Neuronal stem cell (in vitro differentiated cells): ENCODE measurements at regions not wholly inside any gene's neighbourhood (a gene's known extent, or its start where the extent isn't known, plus 50 kb on each side); places are given as distances from the start of the nearest gene placed in this dataset.

ENCODE experiments used
- DNase-seq: peaks from one replicate; pipeline ENCODE4 v3.0.0-alpha.2; 2013; ENCODE audit warnings: low spot score
- H2AFZ ChIP-seq: one replicate; pipeline ENCODE4 v1.6.1; 2013; ENCODE audit warnings: mild to moderate bottlenecking, low read length, inconsistent platforms
- H2AK5ac ChIP-seq: 2 replicates; pipeline ENCODE4 v1.6.1; 2013; ENCODE audit warnings: low read depth, mild to moderate bottlenecking, inconsistent platforms, low read length, moderate library complexity, mixed read lengths
- H2BK120ac ChIP-seq: 2 replicates; pipeline ENCODE4 v1.6.1; 2013; ENCODE audit warnings: low read depth, mild to moderate bottlenecking, inconsistent platforms, low read length, moderate library complexity, mixed read lengths
- H2BK12ac ChIP-seq: one replicate; pipeline ENCODE4 v1.6.1; 2013; ENCODE audit warnings: low read length, inconsistent platforms
- H2BK15ac ChIP-seq: 2 replicates; pipeline ENCODE4 v1.6.1; 2013; ENCODE audit warnings: mild to moderate bottlenecking, low read length, inconsistent platforms, mixed read lengths
- H2BK5ac ChIP-seq: one replicate; pipeline ENCODE4 v1.6.1; 2013; ENCODE audit warnings: inconsistent platforms, mild to moderate bottlenecking, low read length, moderate library complexity
- H3K14ac ChIP-seq: one replicate; pipeline ENCODE4 v1.6.1; 2013; ENCODE audit warnings: low read length, inconsistent platforms
- H3K18ac ChIP-seq: 2 replicates; pipeline ENCODE4 v1.6.1; 2013; ENCODE audit warnings: low read length, inconsistent platforms
- H3K23ac ChIP-seq: 2 replicates; pipeline ENCODE4 v1.6.1; 2013; ENCODE audit warnings: low read depth, mild to moderate bottlenecking, mixed read lengths, low read length, inconsistent platforms; ENCODE audit not compliant: poor library complexity
- H3K27ac ChIP-seq: replicated peaks from 3 replicates; pipeline ENCODE4 v1.5.1; 2013; ENCODE audit warnings: low read length, inconsistent platforms
- H3K27me3 ChIP-seq, 3 experiments: 2 replicates each; pipeline ENCODE4 v1.6.1; 2013; ENCODE audit warnings: low read length in 3 of 3, mild to moderate bottlenecking in 2 of 3, inconsistent platforms in 1 of 3, low read depth in 1 of 3, mixed read lengths in 1 of 3, moderate library complexity in 1 of 3; ENCODE audit not compliant: control insufficient read depth in 3 of 3, insufficient read depth in 3 of 3
- H3K36me3 ChIP-seq, 2 donors: replicated peaks in 1 of 2; 2 replicates each; pipeline ENCODE4 v1.6.1; 2013; ENCODE audit warnings: low read length in 2 of 2; ENCODE audit not compliant: control insufficient read depth in 2 of 2, insufficient read depth in 2 of 2
- H3K4ac ChIP-seq: 2 replicates; pipeline ENCODE4 v1.6.1; 2013; ENCODE audit warnings: inconsistent platforms, mild to moderate bottlenecking, low read length, moderate library complexity
- H3K4me1 ChIP-seq, 2 donors: 1 replicate in 1 of 2; 2 replicates in 1 of 2; pipeline ENCODE4 v1.6.1; 2013; ENCODE audit warnings: low read length in 2 of 2, low read depth in 1 of 2; ENCODE audit not compliant: control insufficient read depth in 2 of 2, insufficient read depth in 1 of 2
- H3K4me2 ChIP-seq: one replicate; pipeline ENCODE4 v1.6.1; 2013; ENCODE audit warnings: mild to moderate bottlenecking, low read length, inconsistent platforms; ENCODE audit not compliant: insufficient read depth, poor library complexity, severe bottlenecking
- H3K4me3 ChIP-seq, 2 donors: 2 replicates each; pipeline ENCODE4 v1.5.1; 2013; ENCODE audit warnings: low read length in 2 of 2, mild to moderate bottlenecking in 2 of 2, inconsistent platforms in 1 of 2, moderate library complexity in 1 of 2
- H3K79me1 ChIP-seq: one replicate; pipeline ENCODE4 v1.6.1; 2013; ENCODE audit warnings: low read depth, mild to moderate bottlenecking, inconsistent platforms, low read length, moderate library complexity
- H3K9ac ChIP-seq: one replicate; pipeline ENCODE4 v1.6.1; 2013; ENCODE audit warnings: mild to moderate bottlenecking, low read depth, low read length, inconsistent platforms; ENCODE audit not compliant: poor library complexity
- H3K9me3 ChIP-seq, 2 donors: replicated peaks in 1 of 2; 2 replicates each; pipeline versions ENCODE3 to v1.6.1; 2013; ENCODE audit warnings: low read length in 2 of 2, mild to moderate bottlenecking in 2 of 2, inconsistent platforms in 1 of 2, low read depth in 1 of 2, mixed read lengths in 1 of 2, moderate library complexity in 1 of 2; ENCODE audit not compliant: control insufficient read depth in 2 of 2, insufficient read depth in 1 of 2
- H4K8ac ChIP-seq: one replicate; pipeline ENCODE4 v1.6.1; 2013; ENCODE audit warnings: low read depth, mild to moderate bottlenecking, inconsistent platforms, low read length, moderate library complexity
- H4K91ac ChIP-seq: one replicate; pipeline ENCODE4 v1.6.1; 2013; ENCODE audit warnings: low read length, low read depth, mild to moderate bottlenecking, inconsistent platforms; ENCODE audit not compliant: poor library complexity
- WGBS, 2 donors: extraction: QIAGEN DNeasy Blood & Tissue Kit; methylation state at CpG; one replicate each; pipeline ENCODE4 v1.1.7; 2013; ENCODE audit warnings: missing lambda C conversion rate in 2 of 2, mixed read lengths in 1 of 2; ENCODE audit not compliant: insufficient read length in 2 of 2, insufficient replicate concordance in 1 of 2; ENCODE audit errors: extremely low coverage in 2 of 2; 5-methylcytosine and 5-hydroxymethylcytosine counted together

DNA sequence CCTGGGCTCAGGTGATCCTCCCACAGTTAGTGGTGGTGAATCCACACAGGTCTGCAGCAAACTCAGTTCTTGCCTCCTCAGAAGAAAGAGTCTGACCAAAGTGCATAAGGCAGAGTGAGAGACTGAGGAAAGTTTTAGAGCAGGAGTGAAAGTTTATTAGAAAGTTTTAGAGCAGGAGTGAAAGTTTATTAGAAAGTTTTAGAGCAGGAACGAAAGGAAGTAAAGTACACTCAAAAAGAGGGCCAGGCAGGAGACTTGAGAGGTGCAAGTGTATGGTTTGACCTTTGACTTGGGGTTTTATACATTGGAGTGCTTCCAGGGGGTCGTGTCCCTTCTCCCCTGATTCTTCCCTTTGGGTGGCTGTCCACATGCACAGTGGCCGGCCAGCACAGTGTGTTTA, 84.2 kb downstream of the LSM3 start:
- Histone ChIP-seq H4K8ac (no peak overlapping the region), H2AK5ac (no peak overlapping the region), H3K27ac (no peak overlapping the region), H2BK120ac (no peak overlapping the region), H3K4ac (no peak overlapping the region), H3K9me3 (no peaks in the 10 kb centered on the region), H3K9ac (no peak overlapping the region), H3K27me3 (peaks cover 0 to 18% (median 0%) of the 10 kb centered on the region in 3 experiments), H2BK5ac (no peak overlapping the region), H3K23ac (no peak overlapping the region), H3K14ac (no peak overlapping the region), H3K18ac (no peak overlapping the region), H2BK12ac (no peak overlapping the region), H3K4me2 (no peak overlapping the region), H4K91ac (no peak overlapping the region), H3K36me3 (no peaks in the 10 kb centered on the region), H3K4me3 (no peak overlapping the region), H2BK15ac (no peak overlapping the region), H2AFZ (no peak overlapping the region), H3K79me1 (no peaks in the 10 kb centered on the region), H3K4me1 (no peaks in the 10 kb centered on the region)
- no CpG with 5 or more reads among the region's 3 CpGs for WGBS, 2 donors
- DNase-seq = no peak

GRCh38 chr3:14263317-14264005, 84.8 kb downstream of the LSM3 start:
- Histone ChIP-seq H4K91ac (no peak overlapping the region), H3K9ac (no peak overlapping the region), H3K27me3 (peaks cover 0 to 24% (median 0%) of the 10 kb centered on the region in 3 experiments), H3K4me2 (no peak overlapping the region), H3K9me3 (peaks cover 0 to 3% of the 10 kb centered on the region in 2 donors), H2BK12ac (no peak overlapping the region), H3K36me3 (no peaks in the 10 kb centered on the region), H3K27ac (no peak overlapping the region), H2BK120ac (no peak overlapping the region), H2AFZ (no peak overlapping the region), H3K4me3 (no peak overlapping the region), H3K18ac (no peak overlapping the region), H3K23ac (no peak overlapping the region), H2BK15ac (no peak overlapping the region), H2BK5ac (no peak overlapping the region), H3K4ac (no peak overlapping the region), H4K8ac (no peak overlapping the region), H3K14ac (no peak overlapping the region), H3K4me1 (no peaks in the 10 kb centered on the region), H3K79me1 (no peaks in the 10 kb centered on the region), H2AK5ac (no peak overlapping the region)
- DNase-seq = no peak
- WGBS, 2 donors = no CpG with 5 or more reads among the region's 9 CpGs

- Histone ChIP-seq H3K4me3 (no peak overlapping the region), H2AK5ac (no peak overlapping the region), H3K4me1 (no peaks in the 10 kb centered on the region), H2BK15ac (no peak overlapping the region), H3K4ac (no peak overlapping the region), H4K91ac (no peak overlapping the region), H4K8ac (no peak overlapping the region), H2BK5ac (no peak overlapping the region), H2BK120ac (no peak overlapping the region), H3K79me1 (no peaks in the 10 kb centered on the region), H3K27ac (no peak overlapping the region), H3K9me3 (peaks cover 3 to 4% of the 10 kb centered on the region in 2 donors), H3K36me3 (no peaks in the 10 kb centered on the region), H3K4me2 (no peak overlapping the region), H2BK12ac (no peak overlapping the region), H3K27me3 (peaks cover 0 to 32% (median 0%) of the 10 kb centered on the region in 3 experiments), H3K18ac (peak overlapping the region; percentile 11), H3K9ac (no peak overlapping the region), H3K14ac (peak overlapping the region; percentile 48), H2AFZ (no peak overlapping the region), H3K23ac (no peak overlapping the region)
- WGBS, 2 donors = no CpG with 5 or more reads among the region's 11 CpGs
- no peak for DNase-seq
Measured at GRCh38 chr3:14265246-14265962, 86.8 kb downstream of the LSM3 start.

- Histone ChIP-seq H3K14ac (no peak overlapping the region), H3K79me1 (no peaks in the 10 kb centered on the region), H2AFZ (no peak overlapping the region), H2BK12ac (no peak overlapping the region), H2BK15ac (no peak overlapping the region), H3K18ac (peak overlapping the region; percentile 13), H3K4ac (no peak overlapping the region), H3K4me3 (no peak overlapping the region), H3K9me3 (peaks cover 3 to 4% of the 10 kb centered on the region in 2 donors), H2AK5ac (no peak overlapping the region), H4K91ac (no peak overlapping the region), H4K8ac (no peak overlapping the region), H3K9ac (no peak overlapping the region), H3K4me1 (no peaks in the 10 kb centered on the region), H3K27me3 (peaks cover 0 to 32% (median 0%) of the 10 kb centered on the region in 3 experiments), H2BK120ac (no peak overlapping the region), H3K36me3 (no peaks in the 10 kb centered on the region), H3K23ac (no peak overlapping the region), H2BK5ac (no peak overlapping the region), H3K4me2 (no peak overlapping the region), H3K27ac (no peak overlapping the region)
- WGBS, 2 donors = no CpG with 5 or more reads among the region's 12 CpGs
- DNase-seq = no peak
Measured at GRCh38 chr3:14266361-14266760, 87.7 kb downstream of the LSM3 start.
